GM23338 (cell line): ENCODE measurements at regions not wholly inside any gene's neighbourhood (a gene's known extent, or its start where the extent isn't known, plus 50 kb on each side); places are given as distances from the start of the nearest gene placed in this dataset.

ENCODE experiments used
- ATAC-seq: fragments of 200-7000 bp; cut with Tn5 transposase; 3 replicates; pipeline ENCODE4 v1.9.1; 2020
- DNase-seq: peaks from one replicate; pipeline ENCODE4 v3.0.0-alpha.2; 2015; ENCODE audit warnings: low spot score
- H2AFZ ChIP-seq: fragments of 200-600 bp; sonication (generic); 2 replicates; pipeline ENCODE4 v1.8.0; 2016; ENCODE audit warnings: antibody characterized with exemption, mild to moderate bottlenecking, moderate library complexity
- H3F3A ChIP-seq: fragments of 200-600 bp; sonication (generic); replicated peaks from 2 replicates; pipeline ENCODE4 v1.8.0; 2017; ENCODE audit warnings: antibody characterized with exemption, mixed run types, low read depth
- H3K27ac ChIP-seq: fragments of 200-600 bp; sonication (generic); 2 replicates; pipeline ENCODE4 v1.6.1; 2016; ENCODE audit warnings: low read depth
- H3K27me3 ChIP-seq: fragments of 200-600 bp; sonication (generic); 2 replicates; pipeline ENCODE4 v1.8.0; 2016; ENCODE audit warnings: mild to moderate bottlenecking, mixed run types, moderate library complexity; ENCODE audit not compliant: insufficient read depth
- H3K36me3 ChIP-seq: fragments of 200-600 bp; sonication (generic); 2 replicates; pipeline ENCODE4 v1.8.0; 2016; ENCODE audit warnings: mild to moderate bottlenecking; ENCODE audit not compliant: insufficient read depth
- H3K4me1 ChIP-seq: fragments of 200-600 bp; sonication (generic); 2 replicates; pipeline ENCODE4 v1.8.0; 2016; ENCODE audit warnings: mild to moderate bottlenecking, moderate library complexity; ENCODE audit not compliant: insufficient read depth
- H3K4me2 ChIP-seq: fragments of 200-600 bp; sonication (generic); 2 replicates; pipeline ENCODE4 v1.7.1; 2017; ENCODE audit warnings: mixed run types
- H3K4me3 ChIP-seq: fragments of 200-600 bp; sonication (generic); 2 replicates; pipeline ENCODE4 v1.6.1; 2016; ENCODE audit warnings: mixed run types
- H3K79me2 ChIP-seq: fragments of 200-600 bp; sonication (generic); replicated peaks from 2 replicates; pipeline ENCODE4 v1.8.0; 2017; ENCODE audit warnings: mild to moderate bottlenecking; ENCODE audit not compliant: insufficient read depth
- H3K9me2 ChIP-seq: fragments of 200-600 bp; sonication (generic); 2 replicates; pipeline ENCODE4 v1.8.0; 2017; ENCODE audit not compliant: insufficient read depth
- H4K20me1 ChIP-seq: fragments of 200-600 bp; sonication (generic); replicated peaks from 2 replicates; pipeline ENCODE4 v1.8.0; 2017; ENCODE audit warnings: mild to moderate bottlenecking; ENCODE audit not compliant: insufficient read depth
- H3K27ac Mint-ChIP-seq: 2 replicates; pipeline ENCODE4 v1.8.0; 2020; ENCODE audit warnings: inconsistent platforms, mild to moderate bottlenecking, moderate library complexity, mixed read lengths
- H3K27me3 Mint-ChIP-seq: 3 replicates; pipeline ENCODE4 v1.8.0; 2022; ENCODE audit warnings: low read depth, mild to moderate bottlenecking, moderate library complexity, mixed read lengths, inconsistent platforms; ENCODE audit not compliant: insufficient read depth, poor library complexity
- H3K36me3 Mint-ChIP-seq: 3 replicates; pipeline ENCODE4 v1.8.0; 2021; ENCODE audit warnings: low read depth, mild to moderate bottlenecking, inconsistent platforms, moderate library complexity, mixed read lengths
- H3K4me1 Mint-ChIP-seq: 3 replicates; pipeline ENCODE4 v1.8.0; 2020; ENCODE audit warnings: mild to moderate bottlenecking, inconsistent platforms, mixed read lengths
- H3K4me3 Mint-ChIP-seq: 3 replicates; pipeline ENCODE4 v1.8.0; 2021; ENCODE audit warnings: moderate library complexity, mild to moderate bottlenecking, inconsistent platforms, mixed read lengths
- H3K9me3 Mint-ChIP-seq: 3 replicates; pipeline ENCODE4 v1.8.0; 2020; ENCODE audit warnings: moderate library complexity, mild to moderate bottlenecking, inconsistent platforms, mixed read lengths
- CREB1 ChIP-seq: fragments of 250-450 bp; sonication (Bioruptor Pico); IDR thresholded peaks from 2 replicates; pipeline ENCODE4 v1.5.0; 2020; ENCODE audit warnings: low read depth, mild to moderate bottlenecking, moderate library complexity
- ETS1 ChIP-seq: IDR thresholded peaks from 2 replicates; pipeline ENCODE4 v1.6.1; 2016; ENCODE audit warnings: antibody characterized with exemption
- EZH2 ChIP-seq: fragments of 200-600 bp; sonication (generic); IDR thresholded peaks from one replicate; pipeline ENCODE4 v1.8.0; 2017; ENCODE audit warnings: antibody characterized with exemption, mild to moderate bottlenecking, low read depth; ENCODE audit not compliant: unreplicated experiment
- EZH2phosphoT487 ChIP-seq: fragments of 200-600 bp; sonication (generic); IDR thresholded peaks from one replicate; pipeline ENCODE4 v1.8.1; 2018; ENCODE audit warnings: antibody characterized with exemption; ENCODE audit not compliant: unreplicated experiment
- NANOG ChIP-seq: IDR thresholded peaks from 2 replicates; pipeline ENCODE4 v1.6.1; 2016; ENCODE audit warnings: antibody characterized with exemption, borderline replicate concordance
- ZNF462 ChIP-seq: fragments of 250-450 bp; sonication (Bioruptor Pico); IDR thresholded peaks from 2 replicates; pipeline ENCODE4 v1.5.0; 2020; ENCODE audit warnings: mild to moderate bottlenecking, moderate library complexity

GRCh38 chr15:98380721-98381120 lies 267.6 kb upstream of the IGF1R start (continued):
- TF ChIP-seq ZNF462 (CRISPR knock-in tag) = no peak
- TF ChIP-seq EZH2phosphoT487 = no peak
- no peak for TF ChIP-seq ETS1

- no peaks in the 10 kb centered on the region for H3K27me3 Mint-ChIP-seq
- no peak overlapping the region for H3K4me3 Mint-ChIP-seq
- H3K36me3 Mint-ChIP-seq = peaks cover 8% of the 10 kb centered on the region; the same call in 1 of the 3 replicates
- ATAC-seq (no peak), DNase-seq (no peak)
- Histone ChIP-seq H3K27ac (no peak overlapping the region), H3K36me3 (no peaks in the 10 kb centered on the region), H3F3A (no peaks in the 10 kb centered on the region), H3K4me1 (no peaks in the 10 kb centered on the region), H3K9me2 (peaks cover 3% of the 10 kb centered on the region; the same call in 1 of the 2 replicates), H3K79me2 (no peaks in the 10 kb centered on the region), H3K4me3 (no peak overlapping the region), H3K27me3 (no peaks in the 10 kb centered on the region), H2AFZ (peak overlapping the region; percentile 61; the same call in 1 of the 2 replicates), H4K20me1 (no peaks in the 10 kb centered on the region), H3K4me2 (no peak overlapping the region)
- no peak overlapping the region for H3K27ac Mint-ChIP-seq
- TF ChIP-seq EZH2 (no peak), NANOG (no peak), CREB1 (CRISPR knock-in tag) (no peak)
- H3K4me1 Mint-ChIP-seq = peaks cover 4% of the 10 kb centered on the region; the same call in 2 of the 3 replicates
- peaks cover 12% of the 10 kb centered on the region for H3K9me3 Mint-ChIP-seq
Observed at GRCh38 chr15:98381446-98381845, 266.9 kb upstream of the IGF1R start.
